ENCODE measurements at regions not wholly inside any gene's neighbourhood (a gene's known extent, or its start where the extent isn't known, plus 50 kb on each side); places are given as distances from the start of the nearest gene placed in this dataset.

GRCh38 chr6:169317441-169318202, 64.0 kb upstream of the THBS2 start:
- no peak for DNase-seq

DNA sequence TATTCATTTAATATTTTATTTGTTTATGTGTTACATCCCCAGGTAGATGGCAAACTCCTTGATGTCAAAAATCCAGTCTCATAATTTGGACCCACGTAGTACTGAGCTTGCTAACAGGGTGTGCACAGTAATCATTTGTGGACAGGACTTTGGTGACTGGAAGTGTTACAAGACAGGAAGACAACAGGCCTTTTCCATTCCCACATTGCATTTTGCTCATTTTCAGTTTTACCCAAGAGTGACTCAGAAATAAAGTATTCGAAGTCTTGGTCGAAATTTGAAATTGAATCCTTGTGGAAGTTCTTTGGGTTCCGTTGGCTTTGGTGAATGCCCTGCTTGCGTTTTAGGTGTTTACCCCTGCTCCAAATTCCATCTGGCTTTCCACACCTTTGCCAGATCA, 63.0 kb upstream of the THBS2 start:
- no peak for DNase-seq
- TF ChIP-seq, protein P1, sequence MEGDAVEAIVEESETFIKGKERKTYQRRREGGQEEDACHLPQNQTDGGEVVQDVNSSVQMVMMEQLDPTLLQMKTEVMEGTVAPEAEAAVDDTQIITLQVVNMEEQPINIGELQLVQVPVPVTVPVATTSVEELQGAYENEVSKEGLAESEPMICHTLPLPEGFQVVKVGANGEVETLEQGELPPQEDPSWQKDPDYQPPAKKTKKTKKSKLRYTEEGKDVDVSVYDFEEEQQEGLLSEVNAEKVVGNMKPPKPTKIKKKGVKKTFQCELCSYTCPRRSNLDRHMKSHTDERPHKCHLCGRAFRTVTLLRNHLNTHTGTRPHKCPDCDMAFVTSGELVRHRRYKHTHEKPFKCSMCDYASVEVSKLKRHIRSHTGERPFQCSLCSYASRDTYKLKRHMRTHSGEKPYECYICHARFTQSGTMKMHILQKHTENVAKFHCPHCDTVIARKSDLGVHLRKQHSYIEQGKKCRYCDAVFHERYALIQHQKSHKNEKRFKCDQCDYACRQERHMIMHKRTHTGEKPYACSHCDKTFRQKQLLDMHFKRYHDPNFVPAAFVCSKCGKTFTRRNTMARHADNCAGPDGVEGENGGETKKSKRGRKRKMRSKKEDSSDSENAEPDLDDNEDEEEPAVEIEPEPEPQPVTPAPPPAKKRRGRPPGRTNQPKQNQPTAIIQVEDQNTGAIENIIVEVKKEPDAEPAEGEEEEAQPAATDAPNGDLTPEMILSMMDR (IDR thresholded peaks at IDR 0.05) = no peak
- Histone ChIP-seq H3K4me1 (peaks cover 0 to 19% (median 0%) of the 10 kb centered on the region in 4 donors), H3K27me3 (no peaks in the 10 kb centered on the region), H3K36me3 (no peaks in the 10 kb centered on the region), H3K4me3 (no peak overlapping the region), H3K9me3 (no peaks in the 10 kb centered on the region), H3K27ac (no peak overlapping the region)
- intact Hi-C loops (cut with DNase I; ENCODE audit: low total_unique reads) = no loop called here

More at GRCh38 chr6:169317441-169318202, 64.0 kb upstream of the THBS2 start:
- no peaks in the 10 kb centered on the region for H3K9me3 ChIP-seq
- H3K27ac ChIP-seq = no peak overlapping the region
- H3K27me3 ChIP-seq = no peaks in the 10 kb centered on the region
- H3K4me3 ChIP-seq = no peak overlapping the region
- H3K36me3 ChIP-seq = no peaks in the 10 kb centered on the region
- peaks cover 0 to 19% (median 0%) of the 10 kb centered on the region in 4 donors for H3K4me1 ChIP-seq
- TF ChIP-seq, protein P1 (IDR thresholded peaks at IDR 0.05) = no peak
- intact Hi-C loops (cut with DNase I; ENCODE audit: low total_unique reads) = no loop called here

DNA sequence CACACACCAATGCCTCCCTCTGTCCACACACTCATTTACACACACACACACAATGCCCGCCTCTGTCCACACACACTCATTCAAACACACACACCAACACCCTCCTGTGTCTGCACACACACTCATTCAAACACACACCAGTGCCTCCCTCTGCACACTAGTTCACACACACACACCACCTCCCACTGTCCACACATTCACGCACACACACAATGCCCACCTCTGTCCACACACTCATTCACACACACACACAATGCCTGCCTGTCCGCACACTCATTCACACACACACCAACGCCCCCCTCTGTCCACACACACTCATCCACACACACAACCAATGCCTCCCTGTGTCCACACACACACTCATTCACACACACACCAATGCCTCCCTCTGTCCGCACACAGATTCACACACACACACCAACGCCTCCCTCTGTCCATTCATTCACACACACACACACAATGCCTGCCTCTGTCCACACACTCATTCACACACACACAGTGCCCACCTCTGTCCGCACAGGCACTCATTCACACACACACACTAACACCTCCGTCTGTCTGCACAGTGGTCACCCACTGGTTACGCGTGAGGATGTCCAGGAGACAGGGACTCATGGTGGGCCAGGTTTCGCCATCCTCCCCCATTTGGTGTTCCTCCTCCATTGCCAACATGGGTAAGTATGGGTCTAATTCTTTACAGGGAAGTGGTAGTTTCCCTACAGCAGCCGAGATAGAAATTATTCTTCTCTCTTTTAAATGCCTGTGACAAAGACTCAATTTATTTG, 62.4 kb upstream of the THBS2 start:
- Histone ChIP-seq H3K9me3 (no peaks in the 10 kb centered on the region), H3K27ac (no peak overlapping the region), H3K4me1 (peaks cover 0 to 18% (median 0%) of the 10 kb centered on the region in 4 donors), H3K36me3 (no peaks in the 10 kb centered on the region), H3K4me3 (no peak overlapping the region), H3K27me3 (no peaks in the 10 kb centered on the region)
- DNase-seq = no peak
- TF ChIP-seq, protein P1 (IDR thresholded peaks at IDR 0.05) = no peak
- intact Hi-C loops (cut with DNase I; ENCODE audit: low total_unique reads) = no loop called here

GRCh38 chr6:169313347-169314010, 59.8 kb upstream of the THBS2 start:
- H3K27me3 ChIP-seq = no peaks in the 10 kb centered on the region
- no peaks in the 10 kb centered on the region for H3K9me3 ChIP-seq
- intact Hi-C loops (cut with DNase I; ENCODE audit: low total_unique reads) = no loop called here
- no peak overlapping the region for H3K27ac ChIP-seq
- no peak overlapping the region for H3K4me3 ChIP-seq
- no peaks in the 10 kb centered on the region for H3K36me3 ChIP-seq
- no peaks in the 10 kb centered on the region for H3K4me1 ChIP-seq
- DNase-seq = no peak
- TF ChIP-seq, protein P1 (IDR thresholded peaks at IDR 0.05) = no peak

DNA sequence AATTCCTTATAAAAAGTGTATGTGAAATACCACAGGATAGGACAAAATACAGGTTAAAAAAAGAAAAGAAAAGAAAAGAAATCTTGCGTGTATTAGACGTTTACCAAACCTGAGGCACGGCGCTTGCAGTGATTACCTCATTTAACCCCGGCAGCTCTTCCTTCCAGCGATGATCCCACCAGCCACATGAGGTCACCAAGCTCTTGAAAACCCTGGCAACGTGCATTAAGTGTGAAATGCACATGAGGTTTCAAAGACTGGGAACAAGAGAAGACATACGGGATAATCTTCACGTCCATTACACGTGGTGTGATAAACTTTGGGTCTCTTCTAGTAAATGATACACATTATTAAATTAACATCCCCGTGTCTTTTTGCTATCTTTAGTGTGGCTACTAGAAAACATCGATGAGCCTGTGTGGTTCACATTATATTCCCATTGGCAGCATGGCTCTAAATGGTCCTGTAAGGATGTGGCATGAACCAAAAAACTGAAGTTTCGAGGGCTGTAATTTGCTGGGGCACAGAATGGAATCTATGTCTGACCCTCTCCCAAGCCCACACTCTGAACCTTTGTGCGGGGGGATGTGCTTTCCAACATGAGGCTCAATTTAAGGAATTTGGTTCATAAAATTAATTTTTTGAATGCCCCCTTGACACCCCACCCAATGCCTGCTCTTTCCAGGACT, 59.2 kb upstream of the THBS2 start:
- no peak for DNase-seq
- Histone ChIP-seq H3K27me3 (no peaks in the 10 kb centered on the region), H3K9me3 (no peaks in the 10 kb centered on the region), H3K4me3 (no peak overlapping the region), H3K27ac (no peak overlapping the region), H3K4me1 (no peaks in the 10 kb centered on the region), H3K36me3 (no peaks in the 10 kb centered on the region)
- intact Hi-C loops (cut with DNase I; ENCODE audit: low total_unique reads) = no loop called here
- TF ChIP-seq, protein P1 (IDR thresholded peaks at IDR 0.05) = no peak

All from tibial artery (tissue), 4 donors.